Inflammatory macrophage treated with lipopolysaccharide for 4 hours (primary cell): ENCODE measurements at regions not wholly inside any gene's neighbourhood (a gene's known extent, or its start where the extent isn't known, plus 50 kb on each side); places are given as distances from the start of the nearest gene placed in this dataset.
"Not testable (repeated sequence)": the region's sequence is repeated elsewhere in the genome, so short reads cannot be mapped to it uniquely, and the experiment has no call there.

Experiments used
- DNase-seq: peaks from one replicate; pipeline ENCODE4 v3.0.0-alpha.2; 2020

DNA sequence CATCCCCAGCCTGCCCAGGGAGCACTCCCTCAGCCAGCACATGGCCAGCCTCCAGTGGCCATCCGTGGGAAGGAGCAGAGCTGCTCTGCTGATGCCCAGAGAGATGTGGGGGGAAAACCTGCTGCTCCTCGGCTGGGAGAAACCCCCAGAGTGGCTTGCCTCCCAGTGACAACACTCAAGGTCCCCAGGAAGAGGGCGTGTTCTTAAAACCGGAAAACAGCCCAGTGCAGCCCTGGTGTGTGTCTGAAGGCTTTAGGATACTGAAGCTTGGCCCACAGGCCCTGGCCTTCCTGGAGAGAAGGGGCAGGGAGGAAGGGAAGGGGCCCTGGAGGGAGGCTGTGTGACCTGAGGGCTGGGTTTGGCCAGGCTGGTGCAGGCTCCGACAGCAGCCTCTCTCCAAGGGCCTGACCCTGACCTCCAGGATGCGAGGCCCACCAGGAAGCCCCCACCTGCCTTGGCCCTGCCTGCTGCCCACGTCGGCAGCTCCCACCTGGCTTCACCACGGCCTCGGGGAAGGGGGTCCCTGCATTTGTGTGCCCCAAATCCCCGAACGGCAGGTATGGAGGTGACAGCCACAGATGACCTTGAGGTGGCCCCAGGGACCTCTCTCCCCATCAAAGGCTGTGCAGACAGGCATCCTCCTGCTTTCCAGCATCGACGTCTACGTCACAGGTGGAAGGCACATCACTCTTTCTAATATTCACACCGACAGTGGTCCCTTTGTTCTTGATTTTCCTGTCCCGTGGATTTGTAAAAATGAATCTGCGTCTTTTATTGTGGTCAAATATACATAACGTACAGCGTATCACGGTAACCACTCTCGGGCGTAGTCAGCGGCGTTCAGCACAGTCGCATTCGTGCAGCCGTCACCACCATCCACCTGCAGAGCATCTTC lies 190.0 kb upstream of the C14orf180 start:
- DNase-seq, result no peak

DNA sequence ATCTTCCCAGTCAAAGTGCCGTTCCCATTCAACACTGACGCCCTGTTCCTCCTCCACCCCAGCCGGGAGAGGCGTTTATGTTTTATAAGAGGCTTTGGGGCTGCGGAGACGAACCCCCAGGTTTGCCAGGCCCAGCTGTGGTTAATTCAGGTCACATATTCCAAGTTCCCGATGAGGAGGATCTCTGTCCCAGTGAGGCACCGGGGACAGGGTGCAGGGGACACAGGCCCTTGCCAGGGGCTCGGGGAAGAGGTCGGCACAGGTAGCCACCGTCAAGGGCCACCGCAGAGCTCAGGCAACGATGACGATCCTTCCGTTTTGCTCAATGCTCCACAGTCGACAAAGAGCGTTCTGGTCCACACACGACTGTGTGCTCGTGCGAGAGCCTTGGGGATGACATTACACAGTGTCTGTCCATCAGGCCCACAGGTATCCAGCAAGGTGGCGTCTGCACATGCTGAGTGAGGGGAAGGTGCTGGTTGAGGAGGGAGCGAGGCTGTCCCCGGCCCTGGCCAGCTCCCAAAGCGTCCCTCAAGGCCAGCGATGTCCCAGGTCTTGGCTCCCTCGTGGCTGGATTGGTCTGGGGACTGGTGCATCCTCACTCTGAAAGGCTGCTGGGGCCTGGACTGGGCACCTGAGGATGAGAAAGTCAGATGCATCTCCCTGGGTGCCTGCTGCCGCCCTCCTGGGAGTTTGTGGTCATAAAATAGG lies 189.2 kb upstream of the C14orf180 start:
- no peak for DNase-seq

DNA sequence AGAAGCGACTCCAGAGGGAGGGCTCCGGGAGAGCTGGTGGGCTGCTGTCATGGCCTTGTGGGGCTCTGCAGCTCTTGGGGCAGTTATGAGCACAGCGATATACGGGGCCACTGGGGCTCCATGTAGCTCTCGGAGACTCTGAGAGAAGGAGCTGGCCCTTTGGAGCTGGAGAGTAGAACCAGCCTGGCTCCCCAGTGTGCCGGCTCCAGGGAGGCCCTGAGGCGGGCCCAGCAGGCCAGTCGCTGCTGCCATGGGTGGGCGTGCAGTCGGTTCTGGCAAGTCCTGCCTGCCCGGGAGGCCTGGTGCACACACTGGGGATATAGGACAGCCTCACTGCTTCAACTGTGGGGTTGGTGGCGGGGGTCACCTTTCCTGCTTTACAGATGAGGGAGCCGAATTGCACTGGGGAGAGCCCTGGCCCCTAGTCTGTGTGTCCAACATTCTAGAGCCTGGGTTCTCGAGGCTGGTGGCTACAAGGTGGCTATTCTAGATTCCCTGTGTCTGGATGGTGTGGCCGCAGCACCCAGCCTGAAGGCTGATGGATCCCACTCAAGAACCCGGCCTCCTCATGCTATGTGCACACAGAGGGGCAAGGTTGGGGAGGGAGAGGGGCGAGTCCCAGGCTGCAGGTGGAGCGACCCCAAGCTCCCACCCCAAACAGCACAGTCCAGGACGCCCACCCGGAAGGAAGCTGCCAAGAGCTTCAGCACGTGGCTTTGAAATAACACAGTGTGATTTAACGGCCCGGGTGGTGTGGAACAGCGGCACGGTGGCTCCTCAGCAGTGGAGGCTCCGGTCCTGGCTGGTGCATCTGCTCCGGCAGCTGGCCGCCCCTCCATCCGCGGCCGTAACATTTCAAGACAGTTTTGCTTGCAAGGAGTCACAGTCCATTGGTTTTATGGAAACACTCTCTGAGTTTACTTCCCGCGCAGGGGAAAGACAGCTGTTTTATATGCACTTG lies 188.3 kb upstream of the C14orf180 start:
- no peak for DNase-seq

DNA sequence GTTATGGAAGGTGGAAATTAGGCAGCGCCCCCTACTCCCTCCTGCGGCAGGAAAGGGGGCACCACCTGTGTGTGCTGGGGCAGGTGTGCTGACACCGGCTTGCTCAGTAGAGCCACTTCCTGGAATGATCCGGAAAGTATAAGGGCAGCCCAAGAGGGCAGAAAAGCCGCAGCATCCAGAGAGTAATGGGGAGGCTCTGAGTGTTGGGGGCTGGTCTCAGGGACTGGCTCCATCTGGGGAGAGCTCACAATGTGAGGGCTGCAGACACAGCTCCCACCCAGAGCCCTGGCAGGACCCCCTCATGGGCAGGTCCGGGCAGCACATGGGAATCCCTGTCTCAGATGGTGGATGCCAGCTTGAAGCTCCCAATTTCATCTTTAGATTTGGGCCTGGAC lies 187.6 kb upstream of the C14orf180 start:
- no peak for DNase-seq

DNA sequence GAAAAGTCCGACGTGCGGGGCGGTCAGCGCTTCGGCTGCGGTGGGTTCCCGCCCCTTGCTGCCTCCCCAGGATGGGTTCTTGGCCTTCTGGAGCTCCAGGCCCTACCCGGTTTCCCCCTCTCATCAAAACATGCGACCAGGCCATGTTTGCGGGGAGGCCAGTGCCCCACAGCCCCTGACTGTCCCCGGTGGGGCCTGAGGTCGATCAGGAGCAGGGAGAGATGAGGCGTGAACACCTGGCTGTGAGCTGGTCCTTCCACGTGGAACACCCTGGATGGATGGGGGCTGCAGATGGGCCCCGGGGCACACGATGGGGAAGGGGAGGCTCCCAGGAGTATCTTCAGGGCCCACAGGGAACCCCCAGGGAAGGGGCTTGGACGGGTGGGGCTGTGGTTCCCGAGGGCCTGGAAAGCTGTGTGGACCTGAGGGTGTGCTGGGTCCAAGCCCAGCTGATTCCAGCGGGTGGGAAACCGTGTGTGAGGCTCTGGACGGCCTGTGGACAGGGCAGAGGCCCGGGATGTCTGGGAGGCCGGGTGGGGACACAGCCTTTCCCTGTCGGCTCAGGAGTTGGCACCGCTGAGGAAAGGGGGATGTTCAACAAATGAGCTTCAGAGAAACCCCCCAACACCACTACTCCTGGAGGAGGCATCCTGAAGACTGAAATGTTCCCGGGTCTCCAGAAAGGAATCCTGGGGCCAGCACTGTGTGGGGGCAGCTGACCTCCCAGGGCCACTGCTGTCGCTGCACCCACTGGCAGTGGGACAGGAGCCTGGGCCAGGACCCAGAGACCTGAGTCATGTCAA lies 187.0 kb upstream of the C14orf180 start:
- DNase-seq, result no peak

DNA sequence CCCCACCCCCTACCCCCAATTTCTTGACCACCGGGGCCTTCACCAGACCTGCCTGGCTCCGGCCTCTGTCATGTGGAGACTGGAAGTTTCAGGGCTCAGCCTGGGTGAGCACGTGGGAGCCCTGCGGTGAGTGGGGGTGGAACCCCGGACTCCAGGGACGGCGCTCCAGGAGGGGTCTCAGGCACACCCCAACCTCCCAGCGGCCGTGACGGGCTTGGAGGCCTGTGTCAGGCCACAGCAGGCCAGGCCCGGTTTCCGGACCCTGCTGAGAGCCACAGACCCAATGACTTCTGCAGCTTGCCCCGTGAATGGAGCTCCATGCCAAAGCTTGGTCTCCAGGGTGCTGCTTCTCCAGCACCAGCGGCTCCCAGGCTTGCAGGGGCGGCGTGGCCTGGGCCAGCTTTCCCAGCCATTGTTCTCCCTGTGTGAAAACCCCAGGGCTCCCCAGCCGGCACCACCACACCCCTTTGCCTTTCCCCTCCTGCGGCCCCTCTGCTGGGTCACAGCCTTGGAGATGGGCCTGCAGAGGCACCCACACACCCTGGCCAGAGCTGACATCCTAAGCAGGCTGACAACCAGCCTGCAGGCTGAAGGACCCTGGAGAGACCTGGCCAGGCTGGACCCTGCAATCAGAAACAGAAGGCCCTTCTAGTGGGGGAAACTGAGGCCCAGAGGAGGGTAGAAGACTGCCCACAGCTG lies 186.2 kb upstream of the C14orf180 start:
- no peak for DNase-seq

DNA sequence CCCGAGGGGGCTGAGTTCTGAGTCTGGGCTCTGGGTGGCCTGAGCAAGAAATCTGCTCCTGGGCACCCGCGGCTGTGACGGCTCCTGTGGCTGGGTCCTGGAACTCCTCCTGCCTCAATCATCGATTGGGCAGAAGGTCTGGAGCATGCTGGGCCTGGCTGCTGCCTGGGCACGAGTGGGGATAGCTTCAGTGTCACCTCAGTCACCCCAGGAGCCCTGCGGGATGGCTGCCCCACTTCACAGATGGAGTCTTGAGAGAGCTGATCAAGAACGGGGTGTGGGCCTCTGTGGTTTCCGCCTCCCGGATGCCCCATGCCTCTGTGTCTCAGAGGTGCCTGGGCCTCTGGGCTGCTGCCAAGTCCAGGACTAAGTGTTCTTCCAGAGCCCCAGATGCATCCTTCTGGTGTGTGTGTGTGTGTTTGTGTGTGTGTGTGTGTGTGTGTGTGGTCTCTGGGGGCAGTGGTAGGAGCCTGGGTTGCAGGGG lies 185.6 kb upstream of the C14orf180 start:
- DNase-seq, result no peak

DNA sequence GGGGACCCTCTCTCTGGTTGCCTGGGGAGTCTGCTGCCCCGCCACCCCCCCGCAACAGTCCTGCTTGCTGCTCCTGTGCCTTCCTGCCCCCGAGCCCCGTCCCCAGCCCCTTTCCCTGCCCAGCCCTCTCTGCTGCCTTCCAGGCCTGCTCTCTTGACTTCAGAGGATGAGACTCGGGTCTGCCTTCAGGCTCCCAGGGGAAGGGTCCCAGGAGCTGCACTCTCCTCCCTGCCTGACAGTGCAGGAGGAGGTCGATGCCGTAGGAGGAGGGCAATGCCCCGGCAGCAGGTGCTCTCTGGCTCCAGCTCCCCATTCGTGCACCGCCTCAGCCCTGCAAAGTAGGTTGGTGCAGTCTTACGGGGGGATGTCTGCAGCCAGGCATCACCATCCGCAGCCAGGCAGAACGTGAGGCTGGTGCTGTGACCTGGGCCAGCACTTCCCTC lies 185.1 kb upstream of the C14orf180 start:
- DNase-seq, result no peak

DNA sequence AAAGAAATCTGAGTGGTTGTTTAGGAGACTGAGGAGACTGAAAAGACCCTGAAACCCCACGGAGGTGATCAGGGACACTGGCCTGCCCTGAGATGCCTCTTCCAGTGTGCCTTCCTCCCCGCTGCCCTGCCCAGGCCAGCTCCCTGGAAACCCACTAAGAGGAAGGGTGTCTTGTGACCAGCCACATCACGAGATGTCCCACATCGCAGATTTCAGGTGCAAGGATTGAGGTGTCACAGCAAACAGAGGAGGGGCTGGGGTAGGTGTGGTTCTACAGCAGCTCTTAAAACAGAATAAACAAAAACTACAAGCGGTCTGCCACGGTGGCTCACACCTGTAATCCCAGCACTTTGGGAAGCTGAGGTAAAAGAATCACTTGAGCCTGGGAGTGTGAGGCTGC lies 184.3 kb upstream of the C14orf180 start:
- no peak for DNase-seq

DNA sequence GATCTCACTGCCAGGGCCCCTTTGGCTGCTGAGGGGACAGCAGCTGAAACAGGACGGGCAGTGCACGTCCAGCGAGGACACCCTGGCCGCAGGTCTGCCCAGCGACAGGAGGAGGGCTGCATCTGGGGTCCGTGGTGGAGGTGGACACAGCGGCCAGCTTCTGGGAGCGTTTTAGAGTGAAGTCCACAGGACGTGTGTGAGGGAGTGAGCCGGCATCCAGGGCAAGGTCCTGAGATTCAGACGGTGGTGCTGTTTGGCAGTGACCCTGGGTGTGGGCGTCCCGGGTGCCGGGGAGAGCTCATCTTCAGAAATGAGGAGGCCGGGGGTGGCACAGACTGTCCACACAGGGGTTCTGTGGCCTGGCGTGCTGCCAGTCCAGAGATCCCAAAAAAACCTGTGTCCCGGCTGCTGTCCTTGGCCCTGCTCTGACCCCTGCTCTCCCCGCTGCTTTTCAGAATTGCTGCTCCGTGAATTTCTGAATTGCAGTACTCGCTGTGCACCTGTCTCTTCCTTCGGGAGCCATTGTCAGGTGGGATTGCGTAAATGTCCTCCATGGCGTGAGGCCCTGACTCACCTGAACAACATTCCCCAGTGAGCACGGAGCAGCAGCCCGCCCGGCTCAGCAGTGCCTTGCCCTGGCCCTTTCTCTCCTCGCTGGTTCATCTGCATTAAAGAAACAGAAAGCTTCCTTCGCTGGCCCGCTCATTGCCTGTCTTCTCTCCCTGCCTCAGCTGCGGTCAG lies 183.5 kb upstream of the C14orf180 start:
- DNase-seq, result no peak

DNA sequence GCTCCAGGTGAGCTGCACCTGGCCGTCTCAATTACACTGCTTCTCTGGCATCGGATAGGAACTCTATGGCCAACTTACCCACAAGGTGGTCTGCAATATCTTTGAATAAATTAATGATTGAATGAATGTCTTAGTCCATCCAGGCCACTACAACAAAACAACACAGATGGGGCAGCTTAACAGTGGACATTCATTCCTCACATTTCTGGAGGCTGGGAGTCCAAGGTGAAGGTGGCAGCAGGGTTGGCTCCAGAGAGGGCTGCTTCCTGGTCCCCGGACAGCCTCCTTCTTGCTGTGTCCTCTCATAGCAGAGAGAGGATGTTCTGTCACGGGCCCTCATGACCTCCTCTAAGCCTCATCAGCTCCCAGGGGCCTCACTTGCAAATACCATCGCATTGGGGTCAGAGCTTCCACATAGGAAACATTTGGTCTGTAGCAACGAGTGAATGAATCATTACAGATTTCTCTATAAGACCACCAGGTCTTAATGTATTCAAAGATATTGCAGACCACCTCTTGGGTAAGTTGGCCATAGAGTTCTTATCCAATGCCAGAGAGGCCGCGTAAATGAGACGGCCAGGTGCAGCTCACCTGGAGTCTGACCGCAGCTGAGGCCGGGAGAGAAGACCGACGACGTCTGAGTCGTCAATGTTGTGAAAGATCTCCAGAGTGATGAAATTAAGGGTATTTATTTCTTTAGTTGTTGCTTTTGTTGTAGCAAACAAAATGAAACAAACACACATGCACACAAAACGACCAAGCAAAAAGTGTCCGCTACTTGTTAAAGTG lies 182.7 kb upstream of the C14orf180 start:
- no peak for DNase-seq

DNA sequence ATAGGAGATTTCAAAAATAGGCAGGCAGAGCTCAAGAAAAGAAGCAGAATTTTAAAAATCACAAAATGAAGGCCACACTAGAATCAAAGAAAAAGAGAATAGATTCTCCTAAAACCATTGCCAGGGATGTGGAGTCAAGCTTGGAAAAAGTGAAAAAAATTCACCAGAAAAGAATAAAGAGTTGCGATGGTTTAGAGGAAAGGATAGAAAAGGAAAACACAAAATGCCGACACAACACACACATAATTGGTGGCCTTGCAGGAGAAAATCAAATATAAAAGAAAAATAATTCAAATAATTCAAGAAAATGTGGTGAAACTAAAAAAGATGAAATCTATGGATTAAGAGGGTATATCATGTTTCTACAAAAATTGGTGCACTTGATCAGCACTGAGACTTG lies 181.6 kb upstream of the C14orf180 start:
- DNase-seq, result no peak

DNA sequence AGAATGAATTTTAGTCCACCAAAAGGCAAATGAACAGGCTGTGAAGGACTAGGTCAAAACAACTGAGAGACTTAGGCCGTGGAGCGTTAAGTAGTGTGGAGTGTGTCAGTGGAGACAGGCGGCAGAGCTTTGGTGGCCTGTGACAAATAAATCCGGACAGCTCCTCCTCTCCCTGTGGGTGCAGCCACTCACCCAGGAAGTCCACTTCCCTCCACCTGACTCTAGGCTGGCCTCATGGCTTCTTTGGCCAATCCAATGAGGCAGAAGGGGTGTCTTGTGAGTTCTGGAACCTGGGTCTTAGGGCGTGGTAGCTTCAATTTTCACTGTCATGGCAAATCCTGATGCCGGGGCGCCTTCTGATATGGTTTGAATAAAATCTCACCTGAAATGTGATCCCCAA lies 180.9 kb upstream of the C14orf180 start:
- no peak for DNase-seq

DNA sequence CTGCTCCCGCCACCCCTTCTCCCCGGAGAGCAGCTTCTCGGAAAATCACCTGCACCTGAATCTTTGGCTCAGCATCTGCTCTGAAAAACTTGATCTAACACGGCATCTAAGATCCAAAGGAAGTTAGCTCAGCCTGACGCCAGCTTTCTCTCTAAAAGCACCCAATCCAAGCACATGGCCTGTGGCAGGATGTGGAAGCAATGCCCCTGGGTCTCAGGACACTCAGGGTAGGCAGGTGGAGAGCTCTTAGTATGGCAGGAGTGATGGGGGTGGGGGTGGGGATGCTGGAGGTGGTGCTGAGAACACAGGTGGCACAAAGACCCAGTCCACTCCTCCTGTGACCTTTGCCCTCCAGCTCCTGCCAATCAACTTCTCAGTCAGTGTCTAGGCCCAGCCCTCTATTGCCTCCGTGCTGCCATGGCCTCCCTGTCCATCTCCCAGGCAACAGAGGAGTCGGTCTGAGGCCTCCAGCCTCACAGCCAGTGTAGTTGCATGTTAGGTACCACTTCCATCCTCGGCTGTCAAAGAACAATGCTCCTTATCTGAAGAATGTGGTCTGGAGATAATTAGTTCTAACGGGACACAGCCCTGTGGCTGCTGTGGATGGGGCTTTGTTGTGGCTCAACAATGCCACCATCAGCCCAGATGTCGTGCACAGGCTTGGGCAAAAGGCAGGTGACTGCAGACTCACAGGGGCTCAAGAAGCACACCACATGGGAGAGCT lies 180.0 kb upstream of the C14orf180 start:
- no peak for DNase-seq

DNA sequence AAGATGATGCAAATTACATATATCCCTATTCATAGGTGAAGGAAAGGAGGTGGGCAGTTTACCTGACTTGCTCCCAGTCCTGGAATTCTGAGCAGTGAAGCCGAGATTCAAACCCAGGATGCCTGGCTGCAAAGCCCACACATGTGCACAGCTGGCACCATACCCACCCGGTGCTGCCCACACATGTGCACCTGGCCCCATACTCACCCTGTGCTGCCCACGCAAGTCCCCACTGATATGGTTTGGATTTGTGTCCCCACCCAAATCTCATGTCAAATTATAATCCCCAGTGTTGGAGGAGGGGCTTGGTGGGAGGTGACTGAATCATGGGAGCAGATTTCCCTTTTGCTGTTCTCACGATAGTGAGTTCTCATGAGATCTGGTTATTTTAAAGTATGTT lies 179.2 kb upstream of the C14orf180 start:
- no peak for DNase-seq

DNA sequence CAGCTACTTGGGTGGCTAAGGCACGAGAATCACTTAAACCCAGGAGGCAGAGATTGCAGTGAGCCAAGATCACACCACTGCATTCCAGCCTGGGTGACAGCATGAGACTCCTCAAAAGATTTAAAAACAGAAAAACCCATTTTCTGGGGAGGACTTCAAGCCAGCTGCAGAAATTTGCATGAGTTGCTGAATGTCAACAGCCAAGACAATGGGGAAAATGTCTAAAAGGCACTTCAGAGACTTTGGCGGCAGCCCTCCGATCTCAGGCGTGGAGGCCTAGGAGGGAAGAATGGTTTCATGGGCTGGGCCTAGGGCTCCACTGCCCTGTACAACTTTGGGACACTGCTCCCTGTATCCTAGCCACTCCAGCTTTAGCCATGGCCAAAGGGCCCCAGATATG lies 177.8 kb upstream of the C14orf180 start:
- DNase-seq, result no peak

DNA sequence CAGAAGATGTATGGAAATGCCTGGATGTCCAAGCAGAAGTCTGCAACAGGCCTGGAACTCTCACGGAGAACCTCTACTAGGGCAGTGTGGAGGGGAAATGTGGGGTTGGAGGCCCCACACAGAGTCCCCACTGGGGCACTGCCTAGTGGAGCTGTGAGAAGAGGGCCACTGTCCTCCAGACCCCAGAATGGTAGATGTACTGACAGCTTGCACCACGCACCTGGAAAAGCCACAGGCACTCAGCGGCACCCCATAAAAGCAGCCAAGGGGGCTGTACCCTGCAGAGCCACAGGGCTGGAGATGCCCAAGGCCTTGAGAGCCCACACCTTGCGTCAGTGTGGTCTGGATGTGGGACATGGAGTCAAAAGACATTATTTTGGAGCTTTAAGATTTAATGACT lies 177.3 kb upstream of the C14orf180 start:
- not testable (repeated sequence) for DNase-seq

DNA sequence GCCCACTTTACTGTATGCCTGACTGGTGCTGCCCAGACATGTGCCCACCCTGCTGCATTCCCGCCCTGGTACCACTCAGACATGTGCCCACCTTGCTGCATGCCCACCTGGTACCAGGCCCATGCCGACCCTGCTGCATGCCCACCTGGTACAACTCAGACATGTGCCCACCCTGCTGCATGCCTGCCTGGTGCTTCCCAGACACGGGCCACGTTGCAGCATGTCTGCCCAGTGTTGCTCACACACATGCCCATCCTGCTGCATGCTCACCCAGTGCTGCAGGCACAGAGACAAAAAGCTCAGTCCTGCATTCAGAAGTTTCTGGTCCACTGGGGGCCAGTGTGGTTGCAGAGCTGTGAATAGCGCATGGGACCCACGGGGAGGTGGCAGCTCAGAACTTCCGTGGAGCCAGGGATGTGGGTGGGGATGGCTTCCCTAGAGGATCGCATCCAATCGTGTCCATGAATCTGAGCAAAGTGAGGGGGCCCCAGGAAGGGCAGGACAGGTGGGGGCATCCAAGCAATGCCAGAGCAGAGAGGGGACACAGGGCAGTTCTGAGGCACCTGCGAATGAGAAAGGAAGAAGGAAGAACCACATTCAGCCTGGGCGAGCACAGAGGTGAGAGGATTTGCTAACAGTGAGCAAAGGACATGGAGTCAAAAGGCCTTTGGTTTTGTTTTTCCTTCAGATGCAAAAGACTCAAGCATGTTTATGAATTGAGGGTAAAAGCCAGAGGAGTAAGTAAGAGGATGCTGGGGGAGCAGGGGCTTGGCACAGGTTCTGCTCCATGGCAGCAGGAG lies 175.9 kb upstream of the C14orf180 start:
- no peak for DNase-seq
